ENCODE measurements at regions not wholly inside any gene's neighbourhood (a gene's known extent, or its start where the extent isn't known, plus 50 kb on each side); places are given as distances from the start of the nearest gene placed in this dataset.
A peak's percentile ranks its signal among the peaks of the same experiment; 100 is the strongest.

GRCh38 chr6:111957623-111958315 lies 84.5 kb upstream of the FYN start:
- DNase-seq (ENCODE audit: low read depth in 2 of 2): no peak

- no peak for DNase-seq (ENCODE audit: low read depth in 2 of 2)
These were observed 85.3 kb upstream of the FYN start for GRCh38 chr6:111958534-111958933.

GRCh38 chr6:111959766-111960165 lies 86.5 kb upstream of the FYN start:
- no peak for DNase-seq (ENCODE audit: low read depth in 2 of 2)

GRCh38 chr6:111967131-111967530 lies 86.8 kb upstream of the CCN6 start:
- DNase-seq (ENCODE audit: low read depth in 2 of 2): no peak

- no peak for DNase-seq (ENCODE audit: low read depth in 2 of 2)
These were observed 83.5 kb upstream of the CCN6 start for GRCh38 chr6:111970426-111970825.

GRCh38 chr6:111971181-111971841 lies 82.6 kb upstream of the CCN6 start:
- DNase-seq (ENCODE audit: low read depth in 2 of 2): no peak

- DNase-seq (ENCODE audit: low read depth in 2 of 2): no peak
These were observed 81.9 kb upstream of the CCN6 start for GRCh38 chr6:111971866-111972532.

- no peak for DNase-seq (ENCODE audit: low read depth in 2 of 2)
These were observed 81.2 kb upstream of the CCN6 start for GRCh38 chr6:111972745-111973117.

GRCh38 chr6:111973118-111973761 lies 80.7 kb upstream of the CCN6 start:
- peak; percentile 51 to 62 for DNase-seq (ENCODE audit: low read depth in 2 of 2)

GRCh38 chr6:111973927-111974639 lies 79.8 kb upstream of the CCN6 start:
- DNase-seq (ENCODE audit: low read depth in 2 of 2): no peak

- DNase-seq (ENCODE audit: low read depth in 2 of 2): peak in 1 of 2 donors; percentile 23
These were observed 78.4 kb upstream of the CCN6 start for GRCh38 chr6:111975466-111975865.

- DNase-seq (ENCODE audit: low read depth in 2 of 2): no peak
These were observed 77.8 kb upstream of the CCN6 start for GRCh38 chr6:111976139-111976538.

- DNase-seq (ENCODE audit: low read depth in 2 of 2): no peak
These were observed 75.3 kb upstream of the CCN6 start for GRCh38 chr6:111978532-111979149.

- DNase-seq (ENCODE audit: low read depth in 2 of 2): no peak
These were observed 74.3 kb upstream of the CCN6 start for GRCh38 chr6:111979633-111980032.

- DNase-seq (ENCODE audit: low read depth in 2 of 2): no peak
These were observed 73.8 kb upstream of the CCN6 start for GRCh38 chr6:111980143-111980542.

- no peak for DNase-seq (ENCODE audit: low read depth in 2 of 2)
These were observed 72.7 kb upstream of the CCN6 start for GRCh38 chr6:111980971-111981840.

- DNase-seq (ENCODE audit: low read depth in 2 of 2): no peak
These were observed 71.2 kb upstream of the CCN6 start for GRCh38 chr6:111982681-111983080.

GRCh38 chr6:111983193-111983592 lies 70.7 kb upstream of the CCN6 start:
- no peak for DNase-seq (ENCODE audit: low read depth in 2 of 2)

GRCh38 chr6:111984081-111984480 lies 69.8 kb upstream of the CCN6 start:
- DNase-seq (ENCODE audit: low read depth in 2 of 2): no peak

GRCh38 chr6:111984516-111985201 lies 69.2 kb upstream of the CCN6 start:
- DNase-seq (ENCODE audit: low read depth in 2 of 2): no peak
